8988T (cell line): ENCODE measurements at regions not wholly inside any gene's neighbourhood (a gene's known extent, or its start where the extent isn't known, plus 50 kb on each side); places are given as distances from the start of the nearest gene placed in this dataset.

Experiments used
- DNase-seq: peaks from one replicate; pipeline ENCODE4 v3.0.0; 2011

- peak; percentile 69 for DNase-seq
Measured at GRCh38 chr1:5514527-5515183, 477.6 kb downstream of the NPHP4 start.

GRCh38 chr1:5513846-5514526 is 478.2 kb downstream of the NPHP4 start:
- DNase-seq: no peak

- DNase-seq: no peak
Measured at GRCh38 chr1:5513179-5513578, 479.0 kb downstream of the NPHP4 start.

- no peak for DNase-seq
Measured at GRCh38 chr1:5511381-5512097, 480.7 kb downstream of the NPHP4 start.

DNA sequence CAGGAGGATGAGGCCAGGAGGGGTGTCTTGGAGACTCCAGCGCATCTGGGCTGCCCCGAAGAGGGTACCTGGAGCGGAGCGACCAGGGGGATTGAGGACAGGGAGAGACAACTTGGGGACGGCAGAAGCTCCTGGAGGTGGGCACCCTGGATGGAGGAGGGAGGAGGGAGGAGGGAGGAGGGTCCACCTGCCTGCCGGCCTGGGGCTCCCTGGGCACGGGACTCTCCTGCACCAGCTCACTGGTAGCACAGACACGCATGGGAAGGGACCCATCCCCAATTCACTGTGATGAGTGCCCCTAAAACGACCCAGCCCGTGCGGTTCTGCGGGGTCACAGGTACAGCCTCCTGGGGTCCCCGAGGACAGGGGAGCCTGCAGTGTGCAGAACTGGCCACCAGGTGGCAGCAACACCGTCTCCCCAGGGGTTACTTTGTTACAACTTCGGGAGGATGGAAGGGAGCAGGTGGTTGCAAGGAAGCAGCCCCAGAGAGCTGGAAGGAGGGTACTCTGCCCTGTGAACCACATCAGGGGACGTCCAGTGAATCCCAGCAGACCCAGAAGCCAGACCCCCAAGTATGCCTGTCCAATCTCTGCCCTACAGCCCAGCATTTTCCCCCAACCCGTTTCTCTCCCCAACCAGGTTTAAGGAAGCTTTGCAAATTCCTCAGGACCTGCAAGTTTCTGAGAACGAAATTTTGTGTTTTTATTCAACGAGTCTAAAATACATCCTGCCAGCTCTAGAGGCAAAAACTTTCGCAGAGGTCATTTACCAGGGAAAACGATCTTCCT is 482.4 kb downstream of the NPHP4 start:
- DNase-seq: peak; percentile 70

GRCh38 chr1:5508669-5509330 is 483.4 kb downstream of the NPHP4 start:
- no peak for DNase-seq

DNA sequence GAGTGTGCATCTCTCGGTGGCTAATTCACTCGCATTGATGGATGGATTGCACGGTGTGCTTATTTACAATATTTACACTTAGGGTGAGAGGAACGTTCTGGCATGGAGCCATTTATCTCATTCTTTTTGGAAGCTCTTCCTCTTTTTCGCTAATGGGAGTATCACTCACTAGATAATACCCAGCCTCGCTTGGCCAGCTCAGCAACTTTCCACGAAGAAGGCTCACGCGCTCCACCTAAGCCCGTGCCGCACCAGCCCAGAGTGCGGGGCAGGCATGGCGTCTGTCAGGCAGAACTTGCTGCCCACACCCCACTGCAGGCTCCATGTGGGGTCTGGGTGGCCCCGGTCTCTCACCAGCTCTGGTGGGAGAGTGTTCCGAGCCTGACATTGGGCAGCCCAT is 484.9 kb downstream of the NPHP4 start:
- DNase-seq: no peak

DNA sequence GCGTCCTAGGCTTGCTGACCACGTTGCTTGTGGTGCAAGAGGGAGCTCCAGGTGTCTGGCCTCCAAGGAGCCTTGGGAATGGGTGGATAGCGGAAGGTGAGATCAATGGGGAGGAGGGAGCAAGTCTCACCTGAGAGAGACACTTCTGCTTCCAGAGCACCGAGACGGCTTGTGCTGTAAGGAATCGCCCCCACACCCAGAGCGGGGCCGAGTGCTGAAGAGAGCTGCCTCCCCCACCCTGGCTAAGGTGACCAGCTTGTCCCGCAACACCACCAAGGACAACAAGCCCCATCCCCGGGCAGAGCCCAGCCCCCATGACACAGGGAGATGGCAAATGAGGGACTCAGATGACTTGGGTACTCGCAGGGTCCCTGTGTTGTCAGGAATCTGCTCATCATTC is 485.6 kb downstream of the NPHP4 start:
- no peak for DNase-seq

GRCh38 chr1:5505944-5506343 is 486.3 kb downstream of the NPHP4 start:
- DNase-seq: no peak

GRCh38 chr1:5504364-5504740 is 487.9 kb downstream of the NPHP4 start:
- no peak for DNase-seq

DNA sequence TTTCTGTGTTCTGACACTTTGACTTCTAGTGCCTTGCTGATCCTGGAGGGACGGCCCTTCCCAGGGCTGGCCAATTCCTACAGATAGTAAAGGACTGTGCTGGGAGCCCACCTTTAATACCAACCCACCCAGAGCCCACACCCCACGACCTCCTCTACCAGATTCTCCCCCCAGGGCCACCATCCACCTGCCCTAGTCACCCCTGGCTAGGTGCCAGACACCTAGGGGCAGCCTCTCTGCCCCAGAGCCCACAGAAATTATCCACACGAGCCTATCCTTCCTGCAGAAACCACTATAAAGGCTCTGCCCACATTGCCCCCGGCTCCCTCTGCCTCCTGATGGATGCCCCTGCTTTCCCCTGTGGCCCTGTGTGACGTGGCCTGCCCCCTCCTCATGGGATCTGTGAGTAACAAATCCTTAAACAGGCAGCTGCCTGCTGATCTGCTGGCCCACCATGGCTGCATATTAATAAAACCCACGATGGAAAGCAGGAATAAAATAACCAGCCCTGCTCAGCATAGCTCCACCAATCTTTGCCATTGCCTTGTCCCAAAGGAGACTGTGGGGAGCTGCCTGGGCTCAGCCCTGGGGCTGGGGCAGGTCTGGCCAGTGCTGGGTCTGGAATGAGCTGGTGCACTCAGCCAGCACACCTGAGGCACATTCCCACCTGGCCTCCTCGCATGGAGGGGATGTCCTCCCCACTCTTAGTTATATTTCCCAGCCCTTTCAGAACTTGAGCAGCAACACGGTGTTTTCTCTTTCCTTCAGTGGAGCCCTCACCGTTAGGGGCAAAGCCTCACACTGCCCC is 488.5 kb downstream of the NPHP4 start:
- DNase-seq: no peak

- DNase-seq: no peak
Measured at GRCh38 chr1:5502311-5503194, 489.7 kb downstream of the NPHP4 start.

- no peak for DNase-seq
Measured at GRCh38 chr1:5501206-5501930, 490.9 kb downstream of the NPHP4 start.

DNA sequence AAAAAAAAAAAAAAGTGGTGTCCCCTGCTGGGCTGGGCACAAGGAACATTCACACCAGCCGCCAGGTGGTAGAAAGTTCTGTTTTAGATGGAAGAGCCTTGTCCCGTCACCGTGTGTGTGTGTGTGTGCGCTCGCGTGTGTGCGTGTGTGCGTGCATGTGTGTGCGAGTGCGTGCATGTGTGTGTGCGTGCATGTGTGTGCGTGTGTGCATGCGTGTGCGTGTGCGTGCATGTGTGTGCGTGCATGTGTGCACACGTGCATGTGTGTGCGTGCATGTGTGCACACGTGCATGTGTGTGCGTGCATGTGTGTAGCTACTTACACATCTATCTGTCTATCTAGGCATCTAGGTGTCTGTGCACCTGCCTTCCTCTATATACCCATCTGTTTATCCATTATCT is 491.7 kb downstream of the NPHP4 start:
- DNase-seq: no peak

DNA sequence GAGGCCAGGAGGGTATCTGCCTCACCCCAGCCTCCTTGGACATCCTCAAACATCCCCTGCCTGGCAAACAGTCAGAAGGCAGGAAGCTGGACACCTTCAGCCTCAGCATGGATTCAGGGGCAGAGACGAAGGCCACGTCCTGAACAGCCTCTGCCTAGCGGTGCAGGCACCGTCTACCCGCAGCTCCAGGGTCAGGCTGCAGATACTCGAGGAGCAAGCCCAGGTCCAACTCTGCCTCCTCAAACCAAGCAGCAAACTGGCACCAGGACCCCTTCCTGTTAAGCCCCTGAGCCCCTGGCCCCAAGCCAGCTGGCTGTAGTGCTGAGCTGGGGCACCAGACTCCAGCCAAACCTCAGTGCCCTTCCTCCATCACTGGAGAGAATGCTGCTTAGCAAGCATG is 494.7 kb downstream of the NPHP4 start:
- DNase-seq: no peak

- DNase-seq: no peak
Measured at GRCh38 chr1:5495596-5496410, 496.4 kb downstream of the NPHP4 start.

DNA sequence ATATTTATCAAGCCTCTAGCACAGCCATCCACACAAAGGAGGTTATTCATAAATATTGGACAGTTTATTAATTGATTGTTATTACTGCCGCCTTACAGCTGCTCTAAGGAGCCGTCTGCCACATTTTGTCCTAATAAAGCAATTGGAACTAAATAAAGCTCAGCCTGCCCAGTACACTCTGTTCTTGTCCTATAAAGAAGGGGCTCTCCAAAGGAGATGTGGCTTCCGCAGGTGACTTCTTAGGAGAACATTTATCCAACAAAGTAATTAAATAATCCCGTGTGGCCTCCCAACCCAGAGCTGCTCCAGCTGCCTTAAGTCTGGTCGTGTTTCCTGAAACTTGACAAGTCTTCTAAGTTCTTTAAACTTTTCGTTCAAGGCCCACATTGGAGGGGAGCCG is 497.7 kb downstream of the NPHP4 start:
- no peak for DNase-seq

DNA sequence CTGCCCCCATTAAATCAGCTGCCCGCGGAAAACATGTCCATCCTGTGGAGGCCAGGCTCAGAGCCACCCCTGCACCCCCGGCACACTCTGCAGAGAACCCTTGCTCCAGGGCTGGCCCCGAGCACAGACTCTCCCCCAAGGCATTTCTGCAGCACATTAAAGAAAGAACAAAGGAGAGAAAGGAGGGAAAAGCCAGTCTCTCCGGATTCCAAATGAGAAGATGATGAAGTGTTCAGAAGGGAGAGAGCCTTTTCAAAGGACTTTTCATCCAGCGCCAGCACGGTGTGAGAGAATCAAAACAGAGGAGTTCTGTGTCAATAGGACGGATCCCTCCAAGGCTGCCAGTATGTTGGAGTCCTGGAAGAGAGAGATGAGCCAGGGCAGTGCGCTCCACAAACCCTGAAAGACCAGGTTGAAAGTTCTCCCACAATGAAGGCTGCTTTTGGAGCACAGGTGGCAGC is 498.3 kb downstream of the NPHP4 start:
- no peak for DNase-seq

DNA sequence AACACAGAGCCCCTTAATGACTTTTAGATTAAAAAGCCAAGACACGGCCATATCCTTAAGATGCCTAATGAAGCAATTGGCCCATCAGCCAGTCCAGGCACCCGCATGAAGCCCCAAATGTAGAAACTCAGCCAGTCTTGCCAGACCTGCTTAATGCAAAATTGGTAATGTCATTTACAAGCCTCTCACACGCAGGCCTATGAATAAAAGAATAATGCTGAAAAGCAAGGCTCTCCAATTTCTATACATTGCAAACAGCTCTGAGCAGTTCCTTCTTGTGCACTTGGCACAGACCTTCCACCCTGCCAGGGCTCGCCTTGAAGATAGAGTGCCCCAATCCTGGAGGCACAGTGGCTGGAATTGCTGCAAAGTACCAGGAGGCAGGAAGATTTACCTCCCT is 498.9 kb downstream of the NPHP4 start:
- DNase-seq: no peak
